ENCODE measurements at regions not wholly inside any gene's neighbourhood (a gene's known extent, or its start where the extent isn't known, plus 50 kb on each side); places are given as distances from the start of the nearest gene placed in this dataset.

DNA sequence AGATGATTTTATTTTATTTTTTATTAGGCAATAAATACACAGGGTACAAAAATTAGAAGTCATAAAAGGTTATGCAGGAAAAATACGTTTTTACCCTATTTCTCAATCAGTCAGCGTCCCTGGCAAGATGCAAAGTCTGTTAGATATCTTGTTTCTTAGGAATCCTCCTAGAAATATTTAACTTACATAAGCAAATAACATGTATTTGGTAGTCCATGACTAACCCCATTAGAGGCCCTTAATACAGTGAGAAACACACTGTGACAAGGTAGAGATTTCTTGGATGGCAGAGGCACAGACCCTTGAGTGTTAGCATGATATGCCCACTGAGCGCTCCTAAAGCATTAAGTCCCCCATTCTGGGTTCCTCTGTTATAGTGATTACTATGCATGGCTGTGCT is 121.2 kb upstream of the ADAMTSL1 start:
- Histone ChIP-seq H3K4me2 (ENCODE audit: insufficient read depth, insufficient read length, low read length) (no peak overlapping the region), H4K20me1 (ENCODE audit: control insufficient read depth, insufficient read depth, insufficient read length) (no peaks in the 10 kb centered on the region), H2BK5ac (ENCODE audit: insufficient read length, low read length) (no peak overlapping the region), H4K8ac (replicated peaks; ENCODE audit: insufficient read length, low read depth, low read length) (no peak overlapping the region), H2AK5ac (ENCODE audit: insufficient read length, low read length) (no peak overlapping the region), H2BK15ac (ENCODE audit: low read depth, low read length) (no peak overlapping the region), H3T11ph (ENCODE audit: low read length) (no peak overlapping the region), H3K27ac (ENCODE audit: insufficient read length, low read depth, low read length) (no peak overlapping the region), H2BK12ac (ENCODE audit: insufficient read length, low read depth, low read length) (no peak overlapping the region), H3K23ac (ENCODE audit: insufficient read length, low read depth, low read length) (no peak overlapping the region), H3K79me2 (ENCODE audit: insufficient read depth, low read length) (no peaks in the 10 kb centered on the region), H4K5ac (ENCODE audit: insufficient read length, low read depth, low read length) (no peak overlapping the region), H3K4ac (ENCODE audit: low read depth, low read length) (no peak overlapping the region), H3K9me3 (ENCODE audit: control insufficient read depth, low read depth, low read length) (no peaks in the 10 kb centered on the region), H3K4me1 (ENCODE audit: insufficient read depth, low read length) (no peaks in the 10 kb centered on the region), H3K79me1 (ENCODE audit: insufficient read depth, low read depth, low read length, poor library complexity, severe bottlenecking) (no peaks in the 10 kb centered on the region), H2AFZ (ENCODE audit: low read length) (no peak overlapping the region), H3K56ac (ENCODE audit: insufficient read length, low read depth, low read length) (no peak overlapping the region), H2BK20ac (ENCODE audit: low read depth, low read length, poor library complexity, severe bottlenecking) (no peak overlapping the region), H3K14ac (ENCODE audit: insufficient read depth, low read length) (no peak overlapping the region), H3K23me2 (ENCODE audit: insufficient read length, low read depth, low read length, poor library complexity, severe bottlenecking) (no peaks in the 10 kb centered on the region), H3K9ac (ENCODE audit: extremely low read depth, insufficient read length, low read length) (no peak overlapping the region), H3K27me3 (ENCODE audit: insufficient read depth, low read length) (no peaks in the 10 kb centered on the region), H2BK120ac (ENCODE audit: low read depth, low read length, poor library complexity, severe bottlenecking) (no peak overlapping the region), H3K18ac (ENCODE audit: insufficient read length, low read depth, low read length) (no peak overlapping the region), H4K91ac (ENCODE audit: insufficient read length, low read depth, low read length) (no peak overlapping the region)
- no peaks in the 10 kb centered on the region for H3K27me3 Mint-ChIP-seq (ENCODE audit: low read depth)
- H3K9me3 Mint-ChIP-seq, result no peaks in the 10 kb centered on the region
- H3K4me3 Mint-ChIP-seq, result no peak overlapping the region
- H3K36me3 Mint-ChIP-seq (ENCODE audit: insufficient read depth in 1 of 3, low read depth in 3 of 3), result no peaks in the 10 kb centered on the region
- no peak for DNase-seq
- WGBS (ENCODE audit: extremely low coverage, insufficient read length, low lambda C conversion rate), result no CpG with 5 or more reads among the region's 3 CpGs
- TF ChIP-seq, protein P1, sequence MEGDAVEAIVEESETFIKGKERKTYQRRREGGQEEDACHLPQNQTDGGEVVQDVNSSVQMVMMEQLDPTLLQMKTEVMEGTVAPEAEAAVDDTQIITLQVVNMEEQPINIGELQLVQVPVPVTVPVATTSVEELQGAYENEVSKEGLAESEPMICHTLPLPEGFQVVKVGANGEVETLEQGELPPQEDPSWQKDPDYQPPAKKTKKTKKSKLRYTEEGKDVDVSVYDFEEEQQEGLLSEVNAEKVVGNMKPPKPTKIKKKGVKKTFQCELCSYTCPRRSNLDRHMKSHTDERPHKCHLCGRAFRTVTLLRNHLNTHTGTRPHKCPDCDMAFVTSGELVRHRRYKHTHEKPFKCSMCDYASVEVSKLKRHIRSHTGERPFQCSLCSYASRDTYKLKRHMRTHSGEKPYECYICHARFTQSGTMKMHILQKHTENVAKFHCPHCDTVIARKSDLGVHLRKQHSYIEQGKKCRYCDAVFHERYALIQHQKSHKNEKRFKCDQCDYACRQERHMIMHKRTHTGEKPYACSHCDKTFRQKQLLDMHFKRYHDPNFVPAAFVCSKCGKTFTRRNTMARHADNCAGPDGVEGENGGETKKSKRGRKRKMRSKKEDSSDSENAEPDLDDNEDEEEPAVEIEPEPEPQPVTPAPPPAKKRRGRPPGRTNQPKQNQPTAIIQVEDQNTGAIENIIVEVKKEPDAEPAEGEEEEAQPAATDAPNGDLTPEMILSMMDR (conservative IDR thresholded peaks at IDR 0.05), result no peak
- no peak overlapping the region for H3K27ac Mint-ChIP-seq
- H3K4me1 Mint-ChIP-seq, result peaks cover under 1 to 4% of the 10 kb centered on the region in 2 experiments; a peak in 3 of 4 replicates
